ENCODE measurements at regions not wholly inside any gene's neighbourhood (a gene's known extent, or its start where the extent isn't known, plus 50 kb on each side); places are given as distances from the start of the nearest gene placed in this dataset.

GRCh38 chr5:116827078-116827477 is 252.5 kb upstream of the SEMA6A start:
- Histone ChIP-seq H3K27ac (no peak overlapping the region), H3K4me1 (ENCODE audit: low read depth, poor library complexity, severe bottlenecking) (no peaks in the 10 kb centered on the region), H3K4me2 (no peak overlapping the region), H4K20me1 (ENCODE audit: insufficient read depth) (no peaks in the 10 kb centered on the region), H3K4me3 (IDR thresholded peaks at IDR 0.05; ENCODE audit: insufficient read depth, low read depth, low read length) (no peak overlapping the region), H3K27me3 (ENCODE audit: insufficient read depth, low read depth) (no peaks in the 10 kb centered on the region), H3K36me3 (ENCODE audit: insufficient read depth) (no peaks in the 10 kb centered on the region), H2AFZ (ENCODE audit: low read depth) (no peak overlapping the region), H3K79me2 (ENCODE audit: insufficient read depth, low read depth) (no peaks in the 10 kb centered on the region), H3K9ac (no peak overlapping the region)
- no peak for TF ChIP-seq CTCF (conservative IDR thresholded peaks at IDR 0.05; ENCODE audit: low read depth, low read length)

- H3K9ac ChIP-seq: no peak overlapping the region
- H3K4me1 ChIP-seq (ENCODE audit: low read depth, poor library complexity, severe bottlenecking): no peaks in the 10 kb centered on the region
- H3K79me2 ChIP-seq (ENCODE audit: insufficient read depth, low read depth): no peaks in the 10 kb centered on the region
- no peak overlapping the region for H3K27ac ChIP-seq
- no peak overlapping the region for H2AFZ ChIP-seq (ENCODE audit: low read depth)
- TF ChIP-seq CTCF (conservative IDR thresholded peaks at IDR 0.05; ENCODE audit: low read depth, low read length): no peak
- no peaks in the 10 kb centered on the region for H4K20me1 ChIP-seq (ENCODE audit: insufficient read depth)
- no peaks in the 10 kb centered on the region for H3K36me3 ChIP-seq (ENCODE audit: insufficient read depth)
- no peaks in the 10 kb centered on the region for H3K27me3 ChIP-seq (ENCODE audit: insufficient read depth, low read depth)
- H3K4me3 ChIP-seq (IDR thresholded peaks at IDR 0.05; ENCODE audit: insufficient read depth, low read depth, low read length): no peak overlapping the region
- no peak overlapping the region for H3K4me2 ChIP-seq
These were observed 250.9 kb upstream of the SEMA6A start for GRCh38 chr5:116825486-116825885.

- no peak overlapping the region for H3K9ac ChIP-seq
- no peak overlapping the region for H3K27ac ChIP-seq
- H3K4me1 ChIP-seq (ENCODE audit: low read depth, poor library complexity, severe bottlenecking): no peaks in the 10 kb centered on the region
- no peaks in the 10 kb centered on the region for H3K36me3 ChIP-seq (ENCODE audit: insufficient read depth)
- no peaks in the 10 kb centered on the region for H4K20me1 ChIP-seq (ENCODE audit: insufficient read depth)
- H3K4me3 ChIP-seq (IDR thresholded peaks at IDR 0.05; ENCODE audit: insufficient read depth, low read depth, low read length): no peak overlapping the region
- no peaks in the 10 kb centered on the region for H3K27me3 ChIP-seq (ENCODE audit: insufficient read depth, low read depth)
- H3K79me2 ChIP-seq (ENCODE audit: insufficient read depth, low read depth): no peaks in the 10 kb centered on the region
- TF ChIP-seq CTCF (conservative IDR thresholded peaks at IDR 0.05; ENCODE audit: low read depth, low read length): no peak
- H2AFZ ChIP-seq (ENCODE audit: low read depth): no peak overlapping the region
- H3K4me2 ChIP-seq: no peak overlapping the region
These were observed 250.3 kb upstream of the SEMA6A start for GRCh38 chr5:116824751-116825438.

GRCh38 chr5:116814626-116815385 is 240.2 kb upstream of the SEMA6A start:
- H2AFZ ChIP-seq (ENCODE audit: low read depth): no peak overlapping the region
- no peak overlapping the region for H3K9ac ChIP-seq
- no peaks in the 10 kb centered on the region for H3K36me3 ChIP-seq (ENCODE audit: insufficient read depth)
- H3K79me2 ChIP-seq (ENCODE audit: insufficient read depth, low read depth): no peaks in the 10 kb centered on the region
- H3K4me3 ChIP-seq (IDR thresholded peaks at IDR 0.05; ENCODE audit: insufficient read depth, low read depth, low read length): no peak overlapping the region
- no peak overlapping the region for H3K4me2 ChIP-seq
- no peak for TF ChIP-seq CTCF (conservative IDR thresholded peaks at IDR 0.05; ENCODE audit: low read depth, low read length)
- no peak overlapping the region for H3K27ac ChIP-seq
- H4K20me1 ChIP-seq (ENCODE audit: insufficient read depth): no peaks in the 10 kb centered on the region
- H3K27me3 ChIP-seq (ENCODE audit: insufficient read depth, low read depth): no peaks in the 10 kb centered on the region
- H3K4me1 ChIP-seq (ENCODE audit: low read depth, poor library complexity, severe bottlenecking): no peaks in the 10 kb centered on the region

All from KMS-11 (cell line).